ENCODE measurements at regions not wholly inside any gene's neighbourhood (a gene's known extent, or its start where the extent isn't known, plus 50 kb on each side); places are given as distances from the start of the nearest gene placed in this dataset.
A peak's percentile ranks its signal among the peaks of the same experiment; 100 is the strongest.

DNA sequence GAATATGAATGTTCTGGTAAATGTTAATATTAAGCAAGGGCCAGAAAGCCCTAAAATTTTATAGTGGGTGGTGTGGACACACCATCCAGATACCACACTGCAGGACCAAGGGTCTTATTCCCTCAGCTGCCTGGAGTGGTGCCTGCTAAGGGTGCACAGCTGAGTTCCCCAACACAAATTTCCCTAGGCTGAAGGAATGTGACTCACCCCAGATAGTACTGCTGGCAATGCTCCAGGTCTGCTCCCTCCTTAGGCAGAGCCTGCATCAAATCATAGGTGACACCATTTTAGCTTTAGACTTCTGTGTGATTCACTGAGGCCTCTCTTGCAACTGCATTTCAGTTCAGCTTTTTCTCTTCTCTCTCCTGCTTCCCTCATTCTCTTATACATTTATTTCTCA, 321.1 kb downstream of the SATB2 start:
- DNase-seq (ENCODE audit: low read depth, low spot score), result no peak
- H3K4me3 ChIP-seq (ENCODE audit: low read length), result no peak overlapping the region

DNA sequence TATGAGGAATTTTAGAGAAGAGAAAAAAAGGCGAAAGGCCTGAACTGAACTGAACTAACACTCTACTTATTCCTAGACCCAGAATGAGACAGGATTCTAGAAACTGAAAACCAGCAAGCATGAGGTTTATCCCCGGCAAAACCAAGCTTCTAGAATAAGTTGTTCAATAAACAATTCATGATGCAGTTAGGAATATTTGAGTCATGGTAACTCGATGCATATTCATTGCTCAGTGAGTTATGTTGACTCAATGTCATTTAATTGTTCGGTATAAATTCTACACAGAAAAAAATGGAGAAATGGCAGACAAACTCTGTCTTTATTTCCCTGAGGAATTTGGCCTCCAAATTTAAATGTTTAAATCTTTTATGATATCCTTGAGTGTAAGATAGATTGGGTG, 321.5 kb downstream of the SATB2 start:
- H3K4me3 ChIP-seq (ENCODE audit: low read length), result no peak overlapping the region
- no peak for DNase-seq (ENCODE audit: low read depth, low spot score)

DNA sequence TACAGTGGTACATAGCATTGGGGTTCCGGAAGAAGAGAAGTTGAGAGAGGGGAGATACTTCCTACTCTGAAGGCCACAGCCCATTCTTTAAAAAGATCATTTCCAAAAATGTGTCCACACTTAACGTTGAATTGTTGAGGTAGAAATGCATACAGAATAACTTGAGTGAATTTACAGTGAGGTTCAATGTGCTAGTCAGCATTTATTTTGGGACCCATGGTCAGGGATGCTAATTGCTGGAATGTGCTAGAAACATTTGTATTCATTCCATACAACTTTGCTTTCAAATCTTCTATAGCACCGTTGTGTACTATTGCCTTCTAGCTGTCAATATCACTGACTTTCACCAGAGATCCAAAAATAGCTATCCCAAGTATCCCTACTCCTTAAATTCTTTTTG, 325.9 kb downstream of the SATB2 start:
- H3K4me3 ChIP-seq (ENCODE audit: low read length), result no peak overlapping the region
- no peak for DNase-seq (ENCODE audit: low read depth, low spot score)

GRCh38 chr2:199131136-199131655, 326.5 kb downstream of the SATB2 start:
- DNase-seq (ENCODE audit: low read depth, low spot score), result no peak

GRCh38 chr2:199130501-199130900, 327.2 kb downstream of the SATB2 start:
- DNase-seq (ENCODE audit: low read depth, low spot score), result no peak
- H3K4me3 ChIP-seq (ENCODE audit: low read length), result no peak overlapping the region

More at GRCh38 chr2:199131136-199131655, 326.5 kb downstream of the SATB2 start:
- H3K4me3 ChIP-seq (ENCODE audit: low read length), result no peak overlapping the region

GRCh38 chr2:199128476-199129229, 329.1 kb downstream of the SATB2 start:
- no peak overlapping the region for H3K4me3 ChIP-seq (ENCODE audit: low read length)
- no peak for DNase-seq (ENCODE audit: low read depth, low spot score)

GRCh38 chr2:199119796-199120195, 337.9 kb downstream of the SATB2 start:
- no peak overlapping the region for H3K4me3 ChIP-seq (ENCODE audit: low read length)
- no peak for DNase-seq (ENCODE audit: low read depth, low spot score)

GRCh38 chr2:199118673-199119112, 339.0 kb downstream of the SATB2 start:
- H3K4me3 ChIP-seq (ENCODE audit: low read length), result no peak overlapping the region
- DNase-seq (ENCODE audit: low read depth, low spot score), result no peak

- no peak for DNase-seq (ENCODE audit: low read depth, low spot score)
- H3K4me3 ChIP-seq (ENCODE audit: low read length), result no peak overlapping the region
These were observed 342.6 kb downstream of the SATB2 start for GRCh38 chr2:199115169-199115568.

GRCh38 chr2:199113111-199113510, 344.6 kb downstream of the SATB2 start:
- DNase-seq (ENCODE audit: low read depth, low spot score), result no peak
- no peak overlapping the region for H3K4me3 ChIP-seq (ENCODE audit: low read length)

DNA sequence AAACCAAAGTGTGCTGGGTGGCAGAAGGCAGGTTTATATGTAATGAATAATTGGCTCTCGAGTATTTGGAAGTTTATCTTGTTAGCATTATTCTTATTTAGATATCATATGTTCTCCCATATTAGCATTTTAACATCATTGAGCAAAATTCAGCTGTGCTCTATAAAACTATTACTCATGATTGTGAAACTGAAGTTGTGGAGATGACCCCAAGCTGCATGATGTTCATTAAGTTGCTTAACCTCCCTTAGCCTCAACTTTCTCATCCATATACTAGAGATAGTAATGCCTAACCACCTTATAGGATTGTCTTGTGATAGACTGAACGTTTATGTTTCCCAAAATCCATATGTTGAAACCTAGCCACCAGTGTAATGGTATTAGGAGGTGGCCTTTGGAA, 346.3 kb downstream of the SATB2 start:
- no peak overlapping the region for H3K4me3 ChIP-seq (ENCODE audit: low read length)
- no peak for DNase-seq (ENCODE audit: low read depth, low spot score)

DNA sequence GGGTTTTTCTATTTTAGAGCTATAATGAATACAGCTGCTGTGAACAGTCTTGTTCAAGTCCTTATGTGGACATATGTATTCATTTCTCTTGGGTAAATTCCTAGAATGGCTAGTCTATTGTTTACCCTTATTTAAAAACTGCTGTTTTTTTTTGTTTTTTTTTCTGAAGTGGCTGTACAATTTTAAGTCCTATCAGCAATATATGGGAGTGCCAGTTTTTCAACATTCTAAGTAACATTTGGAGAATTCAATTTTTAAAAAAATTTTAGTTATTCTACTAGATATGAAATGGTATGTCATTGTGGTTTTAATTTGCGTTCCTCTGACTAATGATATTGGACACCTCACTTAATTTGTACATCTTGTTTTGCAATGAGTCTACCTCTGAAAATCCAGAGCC, 349.7 kb downstream of the SATB2 start:
- H3K4me3 ChIP-seq (ENCODE audit: low read length), result no peak overlapping the region
- no peak for DNase-seq (ENCODE audit: low read depth, low spot score)

GRCh38 chr2:199105826-199106225, 351.9 kb downstream of the SATB2 start:
- no peak overlapping the region for H3K4me3 ChIP-seq (ENCODE audit: low read length)
- DNase-seq (ENCODE audit: low read depth, low spot score), result no peak

DNA sequence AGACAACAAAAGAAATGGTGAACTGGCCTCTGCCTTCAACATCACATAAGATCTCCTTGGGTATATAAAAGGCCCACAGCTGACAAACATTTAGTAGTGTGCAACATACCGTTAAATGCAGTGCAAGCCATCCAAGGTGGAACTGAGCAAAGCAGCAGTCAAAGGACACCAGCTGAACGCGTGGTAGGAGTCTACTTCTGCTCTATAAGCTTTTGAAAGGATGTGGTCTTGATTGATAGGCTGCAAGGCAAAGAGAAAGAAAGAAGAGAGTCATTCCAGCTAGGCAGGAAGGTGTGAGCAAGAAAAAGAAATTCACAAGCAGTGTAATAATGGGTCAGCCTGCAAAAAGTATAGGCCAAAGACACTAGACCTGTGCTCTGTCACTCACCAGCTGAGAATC, 356.3 kb downstream of the SATB2 start:
- peak; percentile 7 for DNase-seq (ENCODE audit: low read depth, low spot score)
- no peak overlapping the region for H3K4me3 ChIP-seq (ENCODE audit: low read length)

DNA sequence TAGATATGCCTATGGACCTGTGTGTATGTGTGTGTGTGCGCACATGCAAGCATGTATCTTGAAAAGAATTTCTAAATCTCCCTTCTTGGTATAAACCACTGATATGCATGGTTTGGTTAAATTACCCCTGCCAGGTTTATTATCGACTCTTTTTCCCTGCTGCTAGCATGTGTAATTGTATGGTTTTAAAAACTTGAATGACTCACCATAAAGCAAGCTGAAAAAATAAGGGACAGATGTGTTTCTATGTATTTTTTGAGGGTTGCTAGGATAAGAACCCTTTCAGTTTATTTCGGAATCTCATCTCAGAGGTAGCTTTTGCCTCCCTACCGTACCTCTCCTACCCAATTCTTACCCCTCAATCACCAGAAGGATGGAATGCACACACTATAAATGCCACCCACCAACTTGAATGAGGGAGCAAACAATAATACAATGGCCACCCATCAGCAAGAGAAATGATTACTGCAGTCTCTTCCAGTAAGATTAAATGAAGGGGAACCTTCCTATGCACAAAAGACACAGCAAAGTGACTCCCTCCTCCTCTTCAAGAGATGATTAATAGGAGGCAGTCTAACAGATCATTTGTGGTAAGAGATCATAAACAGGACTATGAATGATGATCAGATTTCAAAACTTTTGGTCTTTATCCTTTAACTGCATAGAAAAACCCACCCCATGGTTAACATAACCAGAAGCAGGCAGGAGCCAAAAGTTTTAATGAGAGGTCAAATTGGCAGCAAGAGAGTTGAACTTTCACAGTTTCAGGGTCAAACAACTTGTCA, 357.2 kb downstream of the SATB2 start:
- no peak for DNase-seq (ENCODE audit: low read depth, low spot score)

GRCh38 chr2:199092419-199092818, 365.3 kb downstream of the SATB2 start:
- no peak overlapping the region for H3K4me3 ChIP-seq (ENCODE audit: low read length)
- no peak for DNase-seq (ENCODE audit: low read depth, low spot score)

More for the DNA sequence above, 357.2 kb downstream of the SATB2 start:
- H3K4me3 ChIP-seq (ENCODE audit: low read length), result no peak overlapping the region

DNA sequence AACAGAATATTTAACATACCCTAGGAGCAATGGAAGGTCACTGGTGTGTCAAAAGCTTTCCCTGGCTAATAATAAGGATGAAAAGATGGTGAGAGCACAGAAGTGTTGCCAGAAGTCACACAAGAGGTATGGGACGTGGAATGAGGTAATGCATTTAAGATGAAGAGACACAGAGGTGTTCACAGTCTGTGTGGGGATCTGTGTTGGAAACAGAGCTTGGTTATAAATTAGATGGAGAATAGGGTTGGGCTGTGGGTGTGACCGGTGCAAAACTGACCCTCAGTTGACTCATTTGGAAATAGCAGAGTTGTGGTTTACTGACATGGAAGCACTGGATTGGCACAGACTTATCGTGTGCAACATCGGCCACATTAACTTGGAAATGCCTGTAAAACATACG, 372.5 kb downstream of the SATB2 start:
- DNase-seq (ENCODE audit: low read depth, low spot score), result no peak
- H3K4me3 ChIP-seq (ENCODE audit: low read length), result no peak overlapping the region

GRCh38 chr2:199070322-199070949, 387.3 kb downstream of the SATB2 start:
- no peak for DNase-seq (ENCODE audit: low read depth, low spot score)
- no peak overlapping the region for H3K4me3 ChIP-seq (ENCODE audit: low read length)

GRCh38 chr2:199064201-199064600, 393.5 kb downstream of the SATB2 start:
- no peak overlapping the region for H3K4me3 ChIP-seq (ENCODE audit: low read length)
- no peak for DNase-seq (ENCODE audit: low read depth, low spot score)

DNA sequence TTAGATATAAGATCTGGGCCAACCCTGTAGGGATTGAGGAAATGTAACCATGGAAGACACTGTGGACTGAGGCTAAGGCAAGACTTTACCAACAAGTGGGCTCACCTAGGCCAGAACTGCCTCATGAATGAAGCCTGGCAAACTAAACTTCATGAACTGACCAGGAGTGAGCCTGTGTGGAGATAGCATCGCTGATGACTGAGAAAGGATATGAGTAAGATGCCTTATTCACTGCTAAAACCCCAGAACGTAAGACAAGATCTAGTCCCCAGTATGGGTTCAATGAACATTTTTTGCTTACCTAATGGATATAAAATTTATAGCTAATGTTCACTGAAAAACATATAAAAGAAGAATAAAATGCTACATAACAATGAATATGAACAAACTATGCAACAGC, 399.8 kb downstream of the SATB2 start:
- H3K4me3 ChIP-seq (ENCODE audit: low read length), result no peak overlapping the region
- no peak for DNase-seq (ENCODE audit: low read depth, low spot score)
